WTC11 (cell line): ENCODE measurements at regions not wholly inside any gene's neighbourhood (a gene's known extent, or its start where the extent isn't known, plus 50 kb on each side); places are given as distances from the start of the nearest gene placed in this dataset.

Experiments
- ATAC-seq: fragments of 200-7000 bp; cut with Tn5 transposase; 2 replicates; pipeline ENCODE4 v1.10.0; 2021; ENCODE audit warnings: mild to moderate bottlenecking, moderate library complexity
- CTCF ChIA-PET: fragments of 300-600 bp; sonication (Branson Sonifier 250); formaldehyde crosslinking; loops from one replicate; lab custom pipeline; 2021; ENCODE audit warnings: antibody characterized with exemption; lab: Charles Lee
- POLR2A ChIA-PET: fragments of 350-600 bp; sonication (Branson Sonifier 250); formaldehyde crosslinking; loops from one replicate; lab custom pipeline; 2021; ENCODE audit warnings: antibody characterized with exemption; lab: Charles Lee
- DNase-seq: peaks from one replicate; pipeline ENCODE4 v3.0.0; 2021; ENCODE audit warnings: low spot score
- H3K27ac Mint-ChIP-seq: 2 replicates; pipeline ENCODE4 v1.8.0; 2021; ENCODE audit warnings: mixed read lengths
- H3K27me3 Mint-ChIP-seq: 2 replicates; pipeline ENCODE4 v1.8.0; 2021; ENCODE audit warnings: low read depth, mild to moderate bottlenecking, moderate library complexity, mixed read lengths
- H3K36me3 Mint-ChIP-seq: 2 replicates; pipeline ENCODE4 v1.8.0; 2021; ENCODE audit warnings: mixed read lengths
- H3K4me1 Mint-ChIP-seq: 2 replicates; pipeline ENCODE4 v1.8.0; 2022; ENCODE audit warnings: mixed read lengths
- H3K4me3 Mint-ChIP-seq: 2 replicates; pipeline ENCODE4 v1.8.0; 2021; ENCODE audit warnings: mild to moderate bottlenecking, moderate library complexity, mixed read lengths
- H3K9me3 Mint-ChIP-seq: 2 replicates; pipeline ENCODE4 v1.8.0; 2021; ENCODE audit warnings: mixed read lengths
- CREB1 ChIP-seq: sonication (generic); formaldehyde crosslinking; IDR thresholded peaks from 2 replicates; pipeline ENCODE4 v1.8.0; 2023; ENCODE audit warnings: mild to moderate bottlenecking, missing genetic modification reagents
- EMX1 ChIP-seq: fragments of 250-450 bp; sonication (Bioruptor Pico); IDR thresholded peaks from 2 replicates; pipeline ENCODE4 v1.8.0; 2021; ENCODE audit warnings: mild to moderate bottlenecking
- FOXJ3 ChIP-seq: sonication (generic); formaldehyde crosslinking; IDR thresholded peaks from 2 replicates; pipeline ENCODE4 v1.9.0; 2021; ENCODE audit warnings: missing genetic modification reagents, mild to moderate bottlenecking, borderline replicate concordance
- GTF2I ChIP-seq: fragments of 250-450 bp; sonication (Bioruptor Pico); conservative IDR thresholded peaks from 2 replicates; pipeline ENCODE4 v1.4.0; 2021; ENCODE audit warnings: mild to moderate bottlenecking
- IRF2 ChIP-seq: sonication (generic); formaldehyde crosslinking; IDR thresholded peaks from 2 replicates; pipeline ENCODE4 v1.8.0; 2022; ENCODE audit warnings: low read depth, missing genetic modification reagents, borderline replicate concordance
- JAZF1 ChIP-seq: fragments of 250-450 bp; sonication (Bioruptor Pico); IDR thresholded peaks from 2 replicates; pipeline ENCODE4 v1.9.0; 2021; ENCODE audit warnings: moderate library complexity, mild to moderate bottlenecking, inconsistent platforms
- MXD4 ChIP-seq: fragments of 250-450 bp; sonication (Bioruptor Pico); IDR thresholded peaks from 2 replicates; pipeline ENCODE4 v1.8.0; 2021; ENCODE audit warnings: mild to moderate bottlenecking, moderate library complexity, borderline replicate concordance
- NFYB ChIP-seq: sonication (generic); formaldehyde crosslinking; conservative IDR thresholded peaks from 2 replicates; pipeline ENCODE4 v1.8.0; 2022; ENCODE audit warnings: low read depth, missing genetic modification reagents
- RELA ChIP-seq: sonication (generic); formaldehyde crosslinking; IDR thresholded peaks from 2 replicates; pipeline ENCODE4 v1.8.1; 2022; ENCODE audit warnings: missing genetic modification reagents, mild to moderate bottlenecking, borderline replicate concordance
- RORB ChIP-seq: fragments of 250-450 bp; sonication (Bioruptor Pico); IDR thresholded peaks from 2 replicates; pipeline ENCODE4 v1.9.0; 2021; ENCODE audit warnings: mild to moderate bottlenecking
- SMAD3 ChIP-seq: sonication (generic); formaldehyde crosslinking; IDR thresholded peaks from 2 replicates; pipeline ENCODE4 v1.8.0; 2022; ENCODE audit warnings: missing genetic modification reagents, mild to moderate bottlenecking, borderline replicate concordance
- ZNF396 ChIP-seq: fragments of 250-450 bp; sonication (Bioruptor Pico); IDR thresholded peaks from 2 replicates; pipeline ENCODE4 v1.8.0; 2021; ENCODE audit warnings: mild to moderate bottlenecking, moderate library complexity, borderline replicate concordance
- ZNF671 ChIP-seq: fragments of 250-450 bp; sonication (Bioruptor Pico); IDR thresholded peaks from 2 replicates; pipeline ENCODE4 v1.8.0; 2021; ENCODE audit warnings: mild to moderate bottlenecking
- TF ChIP-seq, protein P1 (sequence below): sonication (generic); formaldehyde crosslinking; IDR thresholded peaks from 2 replicates; pipeline ENCODE4 v1.8.1; 2023; ENCODE audit warnings: mild to moderate bottlenecking, missing genetic modification reagents, moderate library complexity
- TF ChIP-seq, protein P2 (sequence below): sonication (generic); formaldehyde crosslinking; IDR thresholded peaks from 2 replicates; pipeline ENCODE4 v1.8.1; 2022; ENCODE audit warnings: mild to moderate bottlenecking, moderate library complexity, missing genetic modification reagents
- TF ChIP-seq, protein P3 (sequence below): sonication (generic); formaldehyde crosslinking; IDR thresholded peaks from 2 replicates; pipeline ENCODE4 v1.8.0; 2023; ENCODE audit warnings: mild to moderate bottlenecking, missing genetic modification reagents
- TF ChIP-seq, protein P4 (sequence below): fragments of 250-450 bp; sonication (Bioruptor Pico); IDR thresholded peaks from 2 replicates; pipeline ENCODE4 v2.1.2; 2022; ENCODE audit warnings: mild to moderate bottlenecking, moderate library complexity
- TF ChIP-seq, protein P5 (sequence below): sonication (generic); formaldehyde crosslinking; IDR thresholded peaks from 2 replicates; pipeline ENCODE4 v1.8.0; 2022; ENCODE audit warnings: mild to moderate bottlenecking, missing genetic modification reagents
- TF ChIP-seq, protein P6 (sequence below): sonication (generic); formaldehyde crosslinking; IDR thresholded peaks from 2 replicates; pipeline ENCODE4 v1.8.1; 2022; ENCODE audit warnings: missing genetic modification reagents, borderline replicate concordance
- TF ChIP-seq, protein P7 (sequence below): sonication (generic); formaldehyde crosslinking; IDR thresholded peaks from 2 replicates; pipeline ENCODE4 v1.8.1; 2023; ENCODE audit warnings: mild to moderate bottlenecking, moderate library complexity, missing genetic modification reagents

DNA sequence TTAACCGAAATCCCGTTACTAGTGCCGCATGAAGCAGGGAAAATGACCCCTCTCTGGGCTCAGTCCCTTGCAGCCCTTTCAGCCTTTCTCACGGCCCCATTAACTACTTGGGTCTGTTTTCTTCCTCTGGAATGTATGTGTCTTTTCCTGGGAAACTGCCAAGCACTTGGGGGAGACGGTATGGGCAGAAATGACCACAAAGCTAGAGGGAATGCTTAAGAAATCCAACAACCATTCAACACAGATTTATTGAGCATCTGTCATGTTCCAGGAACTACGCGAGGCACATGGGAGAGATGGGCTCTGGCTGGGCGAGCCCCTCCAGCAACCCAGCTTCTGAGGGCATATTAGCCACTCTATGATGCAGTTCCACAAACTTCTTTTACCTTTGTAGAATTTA is 462.6 kb downstream of the BUD13 start (continued):
- TF ChIP-seq, protein P1, sequence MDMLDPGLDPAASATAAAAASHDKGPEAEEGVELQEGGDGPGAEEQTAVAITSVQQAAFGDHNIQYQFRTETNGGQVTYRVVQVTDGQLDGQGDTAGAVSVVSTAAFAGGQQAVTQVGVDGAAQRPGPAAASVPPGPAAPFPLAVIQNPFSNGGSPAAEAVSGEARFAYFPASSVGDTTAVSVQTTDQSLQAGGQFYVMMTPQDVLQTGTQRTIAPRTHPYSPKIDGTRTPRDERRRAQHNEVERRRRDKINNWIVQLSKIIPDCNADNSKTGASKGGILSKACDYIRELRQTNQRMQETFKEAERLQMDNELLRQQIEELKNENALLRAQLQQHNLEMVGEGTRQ (CRISPR knock-in tag): no peak
- TF ChIP-seq CREB1 (CRISPR knock-in tag) (no peak), EMX1 (CRISPR knock-in tag) (no peak), MXD4 (CRISPR knock-in tag) (no peak), NFYB (no peak), SMAD3 (no peak), JAZF1 (CRISPR knock-in tag) (no peak), RORB (CRISPR knock-in tag) (no peak), RELA (CRISPR knock-in tag) (no peak)
- TF ChIP-seq, protein P2, sequence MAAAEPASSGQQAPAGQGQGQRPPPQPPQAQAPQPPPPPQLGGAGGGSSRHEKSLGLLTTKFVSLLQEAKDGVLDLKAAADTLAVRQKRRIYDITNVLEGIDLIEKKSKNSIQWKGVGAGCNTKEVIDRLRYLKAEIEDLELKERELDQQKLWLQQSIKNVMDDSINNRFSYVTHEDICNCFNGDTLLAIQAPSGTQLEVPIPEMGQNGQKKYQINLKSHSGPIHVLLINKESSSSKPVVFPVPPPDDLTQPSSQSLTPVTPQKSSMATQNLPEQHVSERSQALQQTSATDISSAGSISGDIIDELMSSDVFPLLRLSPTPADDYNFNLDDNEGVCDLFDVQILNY (CRISPR knock-in tag): no peak

DNA sequence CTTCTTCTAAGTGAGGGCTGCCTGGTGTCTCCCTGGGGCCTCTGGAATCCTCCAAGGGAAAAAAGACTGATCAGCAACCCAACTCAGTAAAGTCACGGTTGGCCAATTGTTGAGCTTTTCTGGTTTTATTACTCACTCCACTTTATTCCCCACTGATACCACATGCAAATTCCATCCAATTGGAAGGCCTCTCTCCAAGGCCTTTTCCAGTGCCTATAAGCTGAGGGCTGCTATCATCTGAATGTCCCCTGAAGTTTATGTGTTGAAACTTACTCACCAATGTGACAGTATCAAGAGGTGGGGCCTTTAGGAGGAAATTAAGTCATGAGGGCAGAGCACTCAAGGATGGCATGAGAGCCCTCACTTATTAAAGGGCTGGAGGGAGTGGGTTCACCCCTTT is 463.3 kb downstream of the BUD13 start:
- ChIA-PET POLR2A (no interaction called here), CTCF (no interaction called here)
- ATAC-seq (no peak), DNase-seq (no peak)
- no peaks in the 10 kb centered on the region for H3K27me3 Mint-ChIP-seq
- TF ChIP-seq, protein P3, sequence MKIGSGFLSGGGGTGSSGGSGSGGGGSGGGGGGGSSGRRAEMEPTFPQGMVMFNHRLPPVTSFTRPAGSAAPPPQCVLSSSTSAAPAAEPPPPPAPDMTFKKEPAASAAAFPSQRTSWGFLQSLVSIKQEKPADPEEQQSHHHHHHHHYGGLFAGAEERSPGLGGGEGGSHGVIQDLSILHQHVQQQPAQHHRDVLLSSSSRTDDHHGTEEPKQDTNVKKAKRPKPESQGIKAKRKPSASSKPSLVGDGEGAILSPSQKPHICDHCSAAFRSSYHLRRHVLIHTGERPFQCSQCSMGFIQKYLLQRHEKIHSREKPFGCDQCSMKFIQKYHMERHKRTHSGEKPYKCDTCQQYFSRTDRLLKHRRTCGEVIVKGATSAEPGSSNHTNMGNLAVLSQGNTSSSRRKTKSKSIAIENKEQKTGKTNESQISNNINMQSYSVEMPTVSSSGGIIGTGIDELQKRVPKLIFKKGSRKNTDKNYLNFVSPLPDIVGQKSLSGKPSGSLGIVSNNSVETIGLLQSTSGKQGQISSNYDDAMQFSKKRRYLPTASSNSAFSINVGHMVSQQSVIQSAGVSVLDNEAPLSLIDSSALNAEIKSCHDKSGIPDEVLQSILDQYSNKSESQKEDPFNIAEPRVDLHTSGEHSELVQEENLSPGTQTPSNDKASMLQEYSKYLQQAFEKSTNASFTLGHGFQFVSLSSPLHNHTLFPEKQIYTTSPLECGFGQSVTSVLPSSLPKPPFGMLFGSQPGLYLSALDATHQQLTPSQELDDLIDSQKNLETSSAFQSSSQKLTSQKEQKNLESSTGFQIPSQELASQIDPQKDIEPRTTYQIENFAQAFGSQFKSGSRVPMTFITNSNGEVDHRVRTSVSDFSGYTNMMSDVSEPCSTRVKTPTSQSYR (CRISPR knock-in tag): no peak
- TF ChIP-seq, protein P4, sequence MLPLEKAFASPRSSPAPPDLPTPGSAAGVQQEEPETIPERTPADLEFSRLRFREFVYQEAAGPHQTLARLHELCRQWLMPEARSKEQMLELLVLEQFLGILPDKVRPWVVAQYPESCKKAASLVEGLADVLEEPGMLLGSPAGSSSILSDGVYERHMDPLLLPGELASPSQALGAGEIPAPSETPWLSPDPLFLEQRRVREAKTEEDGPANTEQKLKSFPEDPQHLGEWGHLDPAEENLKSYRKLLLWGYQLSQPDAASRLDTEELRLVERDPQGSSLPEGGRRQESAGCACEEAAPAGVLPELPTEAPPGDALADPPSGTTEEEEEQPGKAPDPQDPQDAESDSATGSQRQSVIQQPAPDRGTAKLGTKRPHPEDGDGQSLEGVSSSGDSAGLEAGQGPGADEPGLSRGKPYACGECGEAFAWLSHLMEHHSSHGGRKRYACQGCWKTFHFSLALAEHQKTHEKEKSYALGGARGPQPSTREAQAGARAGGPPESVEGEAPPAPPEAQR (CRISPR knock-in tag): no peak
- TF ChIP-seq, protein P5, sequence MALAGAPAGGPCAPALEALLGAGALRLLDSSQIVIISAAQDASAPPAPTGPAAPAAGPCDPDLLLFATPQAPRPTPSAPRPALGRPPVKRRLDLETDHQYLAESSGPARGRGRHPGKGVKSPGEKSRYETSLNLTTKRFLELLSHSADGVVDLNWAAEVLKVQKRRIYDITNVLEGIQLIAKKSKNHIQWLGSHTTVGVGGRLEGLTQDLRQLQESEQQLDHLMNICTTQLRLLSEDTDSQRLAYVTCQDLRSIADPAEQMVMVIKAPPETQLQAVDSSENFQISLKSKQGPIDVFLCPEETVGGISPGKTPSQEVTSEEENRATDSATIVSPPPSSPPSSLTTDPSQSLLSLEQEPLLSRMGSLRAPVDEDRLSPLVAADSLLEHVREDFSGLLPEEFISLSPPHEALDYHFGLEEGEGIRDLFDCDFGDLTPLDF: no peak
- TF ChIP-seq, protein P6, sequence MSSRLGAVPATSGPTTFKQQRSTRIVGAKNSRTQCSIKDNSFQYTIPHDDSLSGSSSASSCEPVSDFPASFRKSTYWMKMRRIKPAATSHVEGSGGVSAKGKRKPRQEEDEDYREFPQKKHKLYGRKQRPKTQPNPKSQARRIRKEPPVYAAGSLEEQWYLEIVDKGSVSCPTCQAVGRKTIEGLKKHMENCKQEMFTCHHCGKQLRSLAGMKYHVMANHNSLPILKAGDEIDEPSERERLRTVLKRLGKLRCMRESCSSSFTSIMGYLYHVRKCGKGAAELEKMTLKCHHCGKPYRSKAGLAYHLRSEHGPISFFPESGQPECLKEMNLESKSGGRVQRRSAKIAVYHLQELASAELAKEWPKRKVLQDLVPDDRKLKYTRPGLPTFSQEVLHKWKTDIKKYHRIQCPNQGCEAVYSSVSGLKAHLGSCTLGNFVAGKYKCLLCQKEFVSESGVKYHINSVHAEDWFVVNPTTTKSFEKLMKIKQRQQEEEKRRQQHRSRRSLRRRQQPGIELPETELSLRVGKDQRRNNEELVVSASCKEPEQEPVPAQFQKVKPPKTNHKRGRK (CRISPR knock-in tag): no peak
- TF ChIP-seq FOXJ3: no peak
- no peak overlapping the region for H3K27ac Mint-ChIP-seq
- H3K36me3 Mint-ChIP-seq: no peaks in the 10 kb centered on the region
- peaks cover 36% of the 10 kb centered on the region for H3K4me1 Mint-ChIP-seq
- no peaks in the 10 kb centered on the region for H3K9me3 Mint-ChIP-seq
- H3K4me3 Mint-ChIP-seq: no peak overlapping the region

DNA sequence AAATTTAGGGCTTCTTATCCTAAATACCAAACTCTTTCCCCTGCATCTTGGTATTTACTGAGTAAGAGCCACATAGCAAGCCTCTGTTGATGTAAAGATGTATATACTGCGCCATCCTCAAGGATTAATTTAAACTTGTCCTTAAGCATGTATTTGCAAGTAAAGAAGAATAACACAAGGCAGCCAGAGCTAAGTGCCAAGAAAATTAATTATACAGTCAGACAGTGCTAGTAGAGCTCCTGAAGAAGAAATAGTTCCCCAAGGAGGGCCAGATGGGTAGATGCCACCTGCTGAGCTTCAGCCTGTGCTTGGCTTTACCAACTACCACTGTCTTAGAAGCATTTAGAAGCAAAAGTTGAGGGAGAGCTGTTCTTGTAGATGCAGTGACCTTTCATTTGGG is 470.0 kb downstream of the BUD13 start:
- Mint-ChIP-seq H3K4me3 (no peak overlapping the region), H3K4me1 (no peaks in the 10 kb centered on the region), H3K9me3 (no peaks in the 10 kb centered on the region), H3K27ac (no peak overlapping the region), H3K36me3 (no peaks in the 10 kb centered on the region; the same call in 1 of the 2 replicates), H3K27me3 (no peaks in the 10 kb centered on the region)
- DNase-seq: no peak
- TF ChIP-seq RELA (CRISPR knock-in tag) (no peak), ZNF671 (no peak), GTF2I (CRISPR knock-in tag) (no peak), NFYB (no peak), MXD4 (CRISPR knock-in tag) (no peak), RORB (CRISPR knock-in tag) (no peak), ZNF396 (CRISPR knock-in tag) (no peak), IRF2 (CRISPR knock-in tag) (no peak)
- TF ChIP-seq, protein P7, sequence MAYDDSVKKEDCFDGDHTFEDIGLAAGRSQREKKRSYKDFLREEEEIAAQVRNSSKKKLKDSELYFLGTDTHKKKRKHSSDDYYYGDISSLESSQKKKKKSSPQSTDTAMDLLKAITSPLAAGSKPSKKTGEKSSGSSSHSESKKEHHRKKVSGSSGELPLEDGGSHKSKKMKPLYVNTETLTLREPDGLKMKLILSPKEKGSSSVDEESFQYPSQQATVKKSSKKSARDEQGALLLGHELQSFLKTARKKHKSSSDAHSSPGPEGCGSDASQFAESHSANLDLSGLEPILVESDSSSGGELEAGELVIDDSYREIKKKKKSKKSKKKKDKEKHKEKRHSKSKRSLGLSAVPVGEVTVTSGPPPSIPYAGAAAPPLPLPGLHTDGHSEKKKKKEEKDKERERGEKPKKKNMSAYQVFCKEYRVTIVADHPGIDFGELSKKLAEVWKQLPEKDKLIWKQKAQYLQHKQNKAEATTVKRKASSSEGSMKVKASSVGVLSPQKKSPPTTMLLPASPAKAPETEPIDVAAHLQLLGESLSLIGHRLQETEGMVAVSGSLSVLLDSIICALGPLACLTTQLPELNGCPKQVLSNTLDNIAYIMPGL (CRISPR knock-in tag): no peak
- TF ChIP-seq, protein P6 (CRISPR knock-in tag): no peak
- ChIA-PET POLR2A (no interaction called here), CTCF (no interaction called here)
- ATAC-seq: no peak
